Lower lobe of right lung (tissue), 2 donors: ENCODE measurements at regions not wholly inside any gene's neighbourhood (a gene's known extent, or its start where the extent isn't known, plus 50 kb on each side); places are given as distances from the start of the nearest gene placed in this dataset.

ENCODE experiments used
- ATAC-seq, 2 donors: fragments of 200-7000 bp; cut with Tn5 transposase; one replicate each; pipeline ENCODE4 v1.9.1; 2020 to 2022; ENCODE audit warnings: mild to moderate bottlenecking in 2 of 2, moderate library complexity in 2 of 2
- DNase-seq: peaks from one replicate; pipeline ENCODE4 v3.0.0-alpha.2; 2020
- H3K27ac ChIP-seq: fragments of 200-600 bp; one replicate; pipeline ENCODE4 v1.8.0; 2022
- H3K27me3 ChIP-seq: fragments of 200-600 bp; one replicate; pipeline ENCODE4 v1.8.0; 2022; ENCODE audit warnings: low read depth
- H3K36me3 ChIP-seq: fragments of 200-600 bp; one replicate; pipeline ENCODE4 v1.8.0; 2022; ENCODE audit warnings: mild to moderate bottlenecking
- H3K4me1 ChIP-seq: fragments of 200-600 bp; one replicate; pipeline ENCODE4 v1.8.0; 2022
- H3K4me3 ChIP-seq: fragments of 200-600 bp; one replicate; pipeline ENCODE4 v1.8.0; 2022; ENCODE audit warnings: mild to moderate bottlenecking
- H3K9me3 ChIP-seq: fragments of 200-600 bp; one replicate; pipeline ENCODE4 v1.8.0; 2022
- CTCF ChIP-seq: fragments of 200-600 bp; IDR thresholded peaks from one replicate; pipeline ENCODE4 v1.8.0; 2022; ENCODE audit warnings: antibody characterized with exemption, mild to moderate bottlenecking
- intact Hi-C: fragments of 100-400 bp; cut with DNase I; formaldehyde crosslinking; loops from one replicate; pipeline ENCODE4 v1.11.0; 2022
- donor health status: DM: no; HTN: yes; CAD: no; lungs with severe emphysema.

- intact Hi-C loops, result no loop called here
- ATAC-seq, result no peak
Measured at GRCh38 chr20:12815231-12815768, 193.5 kb upstream of the SPTLC3 start.

GRCh38 chr20:12815778-12816408 is 192.9 kb upstream of the SPTLC3 start:
- H3K27ac ChIP-seq, result no peak overlapping the region
- H3K36me3 ChIP-seq, result no peaks in the 10 kb centered on the region
- no peaks in the 10 kb centered on the region for H3K4me1 ChIP-seq
- no peak overlapping the region for H3K4me3 ChIP-seq
- H3K9me3 ChIP-seq, result peaks cover 7% of the 10 kb centered on the region
- ATAC-seq (no peak), DNase-seq (no peak)
- H3K27me3 ChIP-seq, result no peaks in the 10 kb centered on the region
- intact Hi-C loops, result no loop called here
- no peak for TF ChIP-seq CTCF

More at GRCh38 chr20:12815231-12815768, 193.5 kb upstream of the SPTLC3 start:
- Histone ChIP-seq H3K4me1 (no peaks in the 10 kb centered on the region), H3K27me3 (no peaks in the 10 kb centered on the region), H3K27ac (no peak overlapping the region), H3K9me3 (peaks cover 7% of the 10 kb centered on the region), H3K36me3 (no peaks in the 10 kb centered on the region), H3K4me3 (no peak overlapping the region)
- DNase-seq, result no peak
- no peak for TF ChIP-seq CTCF

- Histone ChIP-seq H3K36me3 (no peaks in the 10 kb centered on the region), H3K27me3 (no peaks in the 10 kb centered on the region), H3K27ac (no peak overlapping the region), H3K9me3 (no peaks in the 10 kb centered on the region), H3K4me1 (peaks cover 6% of the 10 kb centered on the region), H3K4me3 (no peak overlapping the region)
- intact Hi-C loops, result no loop called here
- no peak for TF ChIP-seq CTCF
- DNase-seq (no peak), ATAC-seq (no peak)
Measured at GRCh38 chr20:12821249-12821648, 187.5 kb upstream of the SPTLC3 start.

GRCh38 chr20:12823734-12824133 is 185.0 kb upstream of the SPTLC3 start:
- intact Hi-C loops, result no loop called here
- ATAC-seq (no peak), DNase-seq (no peak)
- Histone ChIP-seq H3K27me3 (no peaks in the 10 kb centered on the region), H3K4me1 (peaks cover 6% of the 10 kb centered on the region), H3K9me3 (no peaks in the 10 kb centered on the region), H3K36me3 (no peaks in the 10 kb centered on the region), H3K4me3 (no peak overlapping the region), H3K27ac (no peak overlapping the region)
- no peak for TF ChIP-seq CTCF

- H3K9me3 ChIP-seq, result no peaks in the 10 kb centered on the region
- ATAC-seq (no peak), DNase-seq (no peak)
- no peaks in the 10 kb centered on the region for H3K27me3 ChIP-seq
- no peak for TF ChIP-seq CTCF
- intact Hi-C loops, result no loop called here
- H3K36me3 ChIP-seq, result no peaks in the 10 kb centered on the region
- H3K4me3 ChIP-seq, result no peak overlapping the region
- no peak overlapping the region for H3K27ac ChIP-seq
- peaks cover 6% of the 10 kb centered on the region for H3K4me1 ChIP-seq
Measured at GRCh38 chr20:12824328-12825225, 184.2 kb upstream of the SPTLC3 start.
